ENCODE measurements at regions not wholly inside any gene's neighbourhood (a gene's known extent, or its start where the extent isn't known, plus 50 kb on each side); places are given as distances from the start of the nearest gene placed in this dataset.
A peak's percentile ranks its signal among the peaks of the same experiment; 100 is the strongest.

GRCh38 chr6:155517294-155517693 is 61.7 kb upstream of the NOX3 start:
- ATAC-seq (replicated peaks): no peak

GRCh38 chr6:155510879-155511278 is 55.2 kb upstream of the NOX3 start:
- H3K27me3 Mint-ChIP-seq: peaks cover 10% of the 10 kb centered on the region
- ATAC-seq (replicated peaks): peak; percentile 94
- H3K27ac Mint-ChIP-seq: no peak overlapping the region
- H3K4me3 Mint-ChIP-seq: no peak overlapping the region
- H3K36me3 Mint-ChIP-seq (ENCODE audit: low read depth): no peaks in the 10 kb centered on the region
- H3K4me1 Mint-ChIP-seq: no peaks in the 10 kb centered on the region
- H3K9me3 Mint-ChIP-seq: no peaks in the 10 kb centered on the region

More at GRCh38 chr6:155517294-155517693, 61.7 kb upstream of the NOX3 start:
- no peaks in the 10 kb centered on the region for H3K4me1 Mint-ChIP-seq
- no peaks in the 10 kb centered on the region for H3K9me3 Mint-ChIP-seq
- no peak overlapping the region for H3K27ac Mint-ChIP-seq
- no peak overlapping the region for H3K4me3 Mint-ChIP-seq
- H3K27me3 Mint-ChIP-seq: peaks cover 4% of the 10 kb centered on the region
- H3K36me3 Mint-ChIP-seq (ENCODE audit: low read depth): no peaks in the 10 kb centered on the region

- no peak for ATAC-seq (replicated peaks)
- no peaks in the 10 kb centered on the region for H3K9me3 Mint-ChIP-seq
- no peaks in the 10 kb centered on the region for H3K36me3 Mint-ChIP-seq (ENCODE audit: low read depth)
- no peak overlapping the region for H3K27ac Mint-ChIP-seq
- H3K4me3 Mint-ChIP-seq: no peak overlapping the region
- H3K27me3 Mint-ChIP-seq: peaks cover 14% of the 10 kb centered on the region
- no peaks in the 10 kb centered on the region for H3K4me1 Mint-ChIP-seq
These were observed 54.3 kb upstream of the NOX3 start for GRCh38 chr6:155509743-155510475.

GRCh38 chr6:155505608-155505989 is 50.0 kb upstream of the NOX3 start:
- H3K4me1 Mint-ChIP-seq: no peaks in the 10 kb centered on the region
- H3K4me3 Mint-ChIP-seq: no peak overlapping the region
- peaks cover 4% of the 10 kb centered on the region for H3K9me3 Mint-ChIP-seq
- no peaks in the 10 kb centered on the region for H3K36me3 Mint-ChIP-seq (ENCODE audit: low read depth)
- no peak for ATAC-seq (replicated peaks)
- no peak overlapping the region for H3K27ac Mint-ChIP-seq
- H3K27me3 Mint-ChIP-seq: peaks cover 17% of the 10 kb centered on the region
